Mesenchymal stem cell (in vitro differentiated cells and primary cell): ENCODE measurements at regions not wholly inside any gene's neighbourhood (a gene's known extent, or its start where the extent isn't known, plus 50 kb on each side); places are given as distances from the start of the nearest gene placed in this dataset.

Experiments used
- DNase-seq: peaks from one replicate; pipeline ENCODE4 v3.0.0-alpha.2; 2013
- H2AFZ ChIP-seq: one replicate; pipeline ENCODE4 v1.6.1; 2013; ENCODE audit warnings: low read depth, mild to moderate bottlenecking, control low read depth, inconsistent platforms, low read length, moderate library complexity
- H2AK5ac ChIP-seq: 2 replicates; pipeline ENCODE4 v1.6.1; 2013; ENCODE audit warnings: low read length, moderate library complexity, mild to moderate bottlenecking, inconsistent platforms; ENCODE audit not compliant: severe bottlenecking
- H2BK120ac ChIP-seq: one replicate; pipeline ENCODE4 v1.6.1; 2013; ENCODE audit warnings: low read depth, mild to moderate bottlenecking, inconsistent platforms, low read length, moderate library complexity
- H2BK12ac ChIP-seq, 2 experiments: one replicate each; pipeline ENCODE4 v1.6.1; 2013; ENCODE audit warnings: inconsistent platforms in 2 of 2, low read length in 2 of 2, mild to moderate bottlenecking in 2 of 2, moderate library complexity in 2 of 2, control low read depth in 1 of 2
- H2BK15ac ChIP-seq: one replicate; pipeline ENCODE4 v1.6.1; 2013; ENCODE audit warnings: mild to moderate bottlenecking, low read depth, inconsistent platforms; ENCODE audit not compliant: poor library complexity, severe bottlenecking
- H2BK5ac ChIP-seq: 2 replicates; pipeline ENCODE4 v1.6.1; 2013; ENCODE audit warnings: low read depth, mild to moderate bottlenecking, low read length, control low read depth, inconsistent platforms; ENCODE audit not compliant: poor library complexity, severe bottlenecking
- H3K14ac ChIP-seq, 2 experiments: one replicate each; pipeline ENCODE4 v1.6.1; 2013; ENCODE audit warnings: inconsistent platforms in 2 of 2, low read length in 2 of 2, control low read depth in 1 of 2, mild to moderate bottlenecking in 1 of 2, moderate library complexity in 1 of 2
- H3K18ac ChIP-seq, 2 experiments: one replicate each; pipeline ENCODE4 v1.6.1; 2013; ENCODE audit warnings: inconsistent platforms in 2 of 2, low read length in 2 of 2, control low read depth in 1 of 2, low read depth in 1 of 2, mild to moderate bottlenecking in 1 of 2
- H3K23ac ChIP-seq, 2 experiments: one replicate each; pipeline ENCODE4 v1.6.1; 2013; ENCODE audit warnings: inconsistent platforms in 2 of 2, low read length in 2 of 2, mild to moderate bottlenecking in 2 of 2, moderate library complexity in 2 of 2, control low read depth in 1 of 2
- H3K27ac ChIP-seq: 2 replicates; pipeline ENCODE4 v1.5.1; 2013; ENCODE audit warnings: mild to moderate bottlenecking, moderate library complexity, low read length, control low read depth, inconsistent platforms; ENCODE audit not compliant: poor library complexity, severe bottlenecking
- H3K27me3 ChIP-seq, 2 experiments: 2 replicates each; pipeline versions ENCODE4 v1.6.1 to v1.7.0; 2013; ENCODE audit warnings: low read length in 2 of 2, mild to moderate bottlenecking in 2 of 2, moderate library complexity in 2 of 2, control low read depth in 1 of 2, inconsistent platforms in 1 of 2; ENCODE audit not compliant: control insufficient read depth in 1 of 2, insufficient read depth in 1 of 2
- H3K36me3 ChIP-seq, 2 experiments: 2 replicates each; pipeline versions ENCODE4 v1.6.1 to v1.7.0; 2013; ENCODE audit warnings: low read length in 2 of 2, control low read depth in 1 of 2, inconsistent platforms in 1 of 2, low read depth in 1 of 2, mild to moderate bottlenecking in 1 of 2; ENCODE audit not compliant: insufficient read depth in 2 of 2, control insufficient read depth in 1 of 2
- H3K4ac ChIP-seq, 2 experiments: one replicate each; pipeline ENCODE4 v1.6.1; 2013; ENCODE audit warnings: inconsistent platforms in 2 of 2, low read length in 2 of 2, mild to moderate bottlenecking in 2 of 2, moderate library complexity in 2 of 2, control low read depth in 1 of 2, low read depth in 1 of 2
- H3K4me1 ChIP-seq: 2 replicates; pipeline ENCODE4 v1.6.1; 2013; ENCODE audit warnings: low read depth, low read length, control low read depth; ENCODE audit not compliant: control insufficient read depth, insufficient read depth
- H3K4me2 ChIP-seq: 2 replicates; pipeline ENCODE4 v1.6.1; 2013; ENCODE audit warnings: low read length, mild to moderate bottlenecking, inconsistent platforms; ENCODE audit not compliant: poor library complexity, severe bottlenecking
- H3K4me3 ChIP-seq, 2 experiments: 2 replicates each; pipeline versions ENCODE4 v1.5.1 to v1.7.0; 2013; ENCODE audit warnings: low read length in 2 of 2, mild to moderate bottlenecking in 2 of 2, control low read depth in 1 of 2, low read depth in 1 of 2; ENCODE audit not compliant: insufficient read depth in 1 of 2
- H3K79me1 ChIP-seq: replicated peaks from 2 replicates; pipeline ENCODE4 v1.6.1; 2013; ENCODE audit warnings: mild to moderate bottlenecking, control low read depth, low read length, inconsistent platforms; ENCODE audit not compliant: poor library complexity, severe bottlenecking
- H3K9ac ChIP-seq: 2 replicates; pipeline ENCODE4 v1.7.0; 2013; ENCODE audit warnings: mild to moderate bottlenecking, low read length, moderate library complexity
- H3K9me3 ChIP-seq: 2 replicates; pipeline ENCODE4 v1.7.0; 2013; ENCODE audit warnings: mild to moderate bottlenecking, low read length; ENCODE audit not compliant: control insufficient read depth
- H4K8ac ChIP-seq: one replicate; pipeline ENCODE4 v1.6.1; 2013; ENCODE audit warnings: inconsistent platforms, mild to moderate bottlenecking, low read length, moderate library complexity
- H4K91ac ChIP-seq: one replicate; pipeline ENCODE4 v1.6.1; 2013; ENCODE audit warnings: mild to moderate bottlenecking, low read length, inconsistent platforms
- WGBS: methylation state at CpG from one replicate; pipeline ENCODE4 v1.1.7; 2013; ENCODE audit warnings: mixed read lengths; 5-methylcytosine and 5-hydroxymethylcytosine counted together

GRCh38 chr16:35147556-35148504 is 1688.4 kb downstream of the TP53TG3F start:
- no peaks in the 10 kb centered on the region for H3K4me1 ChIP-seq
- H3K4me3 ChIP-seq, result no peak overlapping the region
- 64% methylated on average over 8 of the region's 10 CpGs for WGBS
- no peak overlapping the region for H2AK5ac ChIP-seq
- DNase-seq, result no peak
- H3K4ac ChIP-seq, result no peak overlapping the region
- no peak overlapping the region for H2BK120ac ChIP-seq
- no peak overlapping the region for H2BK5ac ChIP-seq
- no peaks in the 10 kb centered on the region for H3K9me3 ChIP-seq
- no peak overlapping the region for H2BK15ac ChIP-seq
- H3K79me1 ChIP-seq, result no peaks in the 10 kb centered on the region
- H3K27ac ChIP-seq, result no peak overlapping the region
- H4K91ac ChIP-seq, result no peak overlapping the region
- H3K9ac ChIP-seq, result no peak overlapping the region
- H3K36me3 ChIP-seq, result no peaks in the 10 kb centered on the region
- no peak overlapping the region for H3K18ac ChIP-seq
- no peak overlapping the region for H2AFZ ChIP-seq
- H3K4me2 ChIP-seq, result no peak overlapping the region
- H3K14ac ChIP-seq, result no peak overlapping the region
- no peak overlapping the region for H3K23ac ChIP-seq
- H2BK12ac ChIP-seq, result no peak overlapping the region
- no peaks in the 10 kb centered on the region for H3K27me3 ChIP-seq
- no peak overlapping the region for H4K8ac ChIP-seq

GRCh38 chr16:35148748-35149147 is 1689.3 kb downstream of the TP53TG3F start:
- no peak overlapping the region for H3K9ac ChIP-seq
- no peak overlapping the region for H2BK120ac ChIP-seq
- H4K8ac ChIP-seq, result no peak overlapping the region
- no peak overlapping the region for H2BK15ac ChIP-seq
- H3K18ac ChIP-seq, result no peak overlapping the region
- H4K91ac ChIP-seq, result no peak overlapping the region
- no peak overlapping the region for H2AFZ ChIP-seq
- H2AK5ac ChIP-seq, result no peak overlapping the region
- no peaks in the 10 kb centered on the region for H3K27me3 ChIP-seq
- 48% methylated on average over 3 of the region's 3 CpGs for WGBS
- H3K27ac ChIP-seq, result no peak overlapping the region
- no peak for DNase-seq
- H3K79me1 ChIP-seq, result no peaks in the 10 kb centered on the region
- H3K23ac ChIP-seq, result no peak overlapping the region
- no peak overlapping the region for H3K4me3 ChIP-seq
- H3K36me3 ChIP-seq, result no peaks in the 10 kb centered on the region
- no peaks in the 10 kb centered on the region for H3K9me3 ChIP-seq
- H2BK5ac ChIP-seq, result no peak overlapping the region
- H2BK12ac ChIP-seq, result no peak overlapping the region
- H3K4ac ChIP-seq, result no peak overlapping the region
- no peak overlapping the region for H3K14ac ChIP-seq
- H3K4me1 ChIP-seq, result no peaks in the 10 kb centered on the region
- H3K4me2 ChIP-seq, result no peak overlapping the region

- Histone ChIP-seq H2AFZ (no peak overlapping the region), H3K27me3 (no peaks in the 10 kb centered on the region)
- 48% methylated on average over 3 of the region's 3 CpGs for WGBS
Observed at GRCh38 chr16:35149550-35149949, 1690.1 kb downstream of the TP53TG3F start.

DNA sequence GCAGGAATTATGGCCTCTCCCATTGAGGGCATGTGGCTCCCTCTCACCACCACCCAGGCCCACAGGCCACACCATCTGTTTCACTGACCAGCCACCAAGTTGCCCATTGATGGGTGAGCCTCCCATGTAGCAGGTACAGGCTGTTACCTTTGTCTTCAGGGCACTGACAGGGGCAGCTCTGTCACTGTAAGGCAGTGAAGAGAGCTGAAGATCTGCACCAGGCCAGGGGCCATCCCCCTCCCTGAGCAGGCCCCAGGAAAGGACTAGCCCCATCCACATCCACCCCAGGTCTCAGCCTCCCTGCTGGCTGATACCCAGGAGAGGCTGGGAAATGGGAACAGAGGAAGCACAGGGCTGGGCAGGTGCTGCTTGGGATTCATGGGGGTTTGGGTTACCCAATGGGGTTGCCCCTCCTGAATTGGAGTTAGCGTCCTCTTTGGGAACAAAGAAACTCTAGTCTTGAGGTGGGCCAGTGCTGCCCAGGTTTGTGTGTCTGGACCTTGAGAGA is 1691.4 kb downstream of the TP53TG3F start:
- Histone ChIP-seq H4K8ac (no peak overlapping the region), H3K9ac (no peak overlapping the region), H3K27ac (no peak overlapping the region), H3K4me2 (no peak overlapping the region), H3K36me3 (no peaks in the 10 kb centered on the region), H2BK15ac (no peak overlapping the region), H3K4ac (no peak overlapping the region), H3K4me1 (no peaks in the 10 kb centered on the region), H3K27me3 (no peaks in the 10 kb centered on the region), H3K18ac (no peak overlapping the region), H3K14ac (no peak overlapping the region), H3K23ac (no peak overlapping the region), H2AK5ac (no peak overlapping the region), H4K91ac (no peak overlapping the region), H2AFZ (no peak overlapping the region), H2BK120ac (no peak overlapping the region), H2BK12ac (no peak overlapping the region), H3K4me3 (no peak overlapping the region), H2BK5ac (no peak overlapping the region), H3K9me3 (no peaks in the 10 kb centered on the region), H3K79me1 (no peaks in the 10 kb centered on the region)
- DNase-seq, result no peak
- 58% methylated on average over 1 of the region's 1 CpG for WGBS

More at GRCh38 chr16:35149550-35149949, 1690.1 kb downstream of the TP53TG3F start:
- no peak overlapping the region for H3K4me2 ChIP-seq
- H3K79me1 ChIP-seq, result no peaks in the 10 kb centered on the region
- H2AK5ac ChIP-seq, result no peak overlapping the region
- no peak overlapping the region for H3K27ac ChIP-seq
- no peak overlapping the region for H2BK15ac ChIP-seq
- H3K18ac ChIP-seq, result no peak overlapping the region
- H2BK5ac ChIP-seq, result no peak overlapping the region
- no peak overlapping the region for H2BK12ac ChIP-seq
- no peak overlapping the region for H2BK120ac ChIP-seq
- H4K8ac ChIP-seq, result no peak overlapping the region
- no peaks in the 10 kb centered on the region for H3K4me1 ChIP-seq
- no peak overlapping the region for H3K4me3 ChIP-seq
- H3K23ac ChIP-seq, result no peak overlapping the region
- no peaks in the 10 kb centered on the region for H3K9me3 ChIP-seq
- H3K36me3 ChIP-seq, result no peaks in the 10 kb centered on the region
- H3K14ac ChIP-seq, result no peak overlapping the region
- H3K9ac ChIP-seq, result no peak overlapping the region
- no peak overlapping the region for H3K4ac ChIP-seq
- no peak overlapping the region for H4K91ac ChIP-seq
- DNase-seq, result no peak
